ENCODE measurements at regions not wholly inside any gene's neighbourhood (a gene's known extent, or its start where the extent isn't known, plus 50 kb on each side); places are given as distances from the start of the nearest gene placed in this dataset.

DNA sequence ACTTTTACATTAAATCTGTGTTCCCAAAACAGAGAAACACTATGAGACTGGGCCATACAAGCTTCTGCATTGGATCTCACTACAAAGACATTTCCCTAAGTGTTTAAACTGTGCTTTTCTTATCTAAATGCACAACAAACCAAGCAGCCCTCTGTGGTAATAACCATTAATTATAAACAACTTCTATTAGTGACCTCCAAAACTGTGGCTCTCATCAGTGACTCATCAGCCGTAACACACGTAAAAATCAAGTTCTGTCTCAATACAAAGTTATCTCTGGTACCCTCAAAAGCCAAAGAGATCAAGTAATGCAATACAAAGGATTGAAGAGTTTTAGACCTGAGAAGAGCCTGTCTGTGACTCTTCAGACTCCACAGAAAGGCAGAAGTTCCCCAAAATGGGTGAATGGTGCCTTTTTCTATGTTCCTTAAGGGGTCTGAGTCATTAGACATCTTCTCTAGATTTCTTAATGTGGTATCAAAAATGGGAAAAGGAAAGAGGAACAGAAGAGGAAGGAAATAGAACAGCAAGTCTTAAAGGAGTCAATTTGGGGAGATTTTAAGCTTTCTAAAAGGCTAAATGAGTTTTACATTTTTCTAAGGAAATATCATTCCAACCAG is 189.8 kb upstream of the PPP1R2C start:
- TF ChIP-seq RAD21 (IDR thresholded peaks at IDR 0.05), result no peak
- TF ChIP-seq, protein P1, sequence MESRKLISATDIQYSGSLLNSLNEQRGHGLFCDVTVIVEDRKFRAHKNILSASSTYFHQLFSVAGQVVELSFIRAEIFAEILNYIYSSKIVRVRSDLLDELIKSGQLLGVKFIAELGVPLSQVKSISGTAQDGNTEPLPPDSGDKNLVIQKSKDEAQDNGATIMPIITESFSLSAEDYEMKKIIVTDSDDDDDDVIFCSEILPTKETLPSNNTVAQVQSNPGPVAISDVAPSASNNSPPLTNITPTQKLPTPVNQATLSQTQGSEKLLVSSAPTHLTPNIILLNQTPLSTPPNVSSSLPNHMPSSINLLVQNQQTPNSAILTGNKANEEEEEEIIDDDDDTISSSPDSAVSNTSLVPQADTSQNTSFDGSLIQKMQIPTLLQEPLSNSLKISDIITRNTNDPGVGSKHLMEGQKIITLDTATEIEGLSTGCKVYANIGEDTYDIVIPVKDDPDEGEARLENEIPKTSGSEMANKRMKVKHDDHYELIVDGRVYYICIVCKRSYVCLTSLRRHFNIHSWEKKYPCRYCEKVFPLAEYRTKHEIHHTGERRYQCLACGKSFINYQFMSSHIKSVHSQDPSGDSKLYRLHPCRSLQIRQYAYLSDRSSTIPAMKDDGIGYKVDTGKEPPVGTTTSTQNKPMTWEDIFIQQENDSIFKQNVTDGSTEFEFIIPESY (IDR thresholded peaks at IDR 0.05), result no peak
- TF ChIP-seq, protein P2, sequence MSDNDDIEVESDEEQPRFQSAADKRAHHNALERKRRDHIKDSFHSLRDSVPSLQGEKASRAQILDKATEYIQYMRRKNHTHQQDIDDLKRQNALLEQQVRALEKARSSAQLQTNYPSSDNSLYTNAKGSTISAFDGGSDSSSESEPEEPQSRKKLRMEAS (IDR thresholded peaks at IDR 0.05), result no peak
- no peak for TF ChIP-seq GABPA (IDR thresholded peaks at IDR 0.05 in 1 of 2, conservative IDR thresholded peaks at IDR 0.05 in 1 of 2)
- no peak for TF ChIP-seq YY1 (IDR thresholded peaks at IDR 0.05)
- TF ChIP-seq, protein P3, sequence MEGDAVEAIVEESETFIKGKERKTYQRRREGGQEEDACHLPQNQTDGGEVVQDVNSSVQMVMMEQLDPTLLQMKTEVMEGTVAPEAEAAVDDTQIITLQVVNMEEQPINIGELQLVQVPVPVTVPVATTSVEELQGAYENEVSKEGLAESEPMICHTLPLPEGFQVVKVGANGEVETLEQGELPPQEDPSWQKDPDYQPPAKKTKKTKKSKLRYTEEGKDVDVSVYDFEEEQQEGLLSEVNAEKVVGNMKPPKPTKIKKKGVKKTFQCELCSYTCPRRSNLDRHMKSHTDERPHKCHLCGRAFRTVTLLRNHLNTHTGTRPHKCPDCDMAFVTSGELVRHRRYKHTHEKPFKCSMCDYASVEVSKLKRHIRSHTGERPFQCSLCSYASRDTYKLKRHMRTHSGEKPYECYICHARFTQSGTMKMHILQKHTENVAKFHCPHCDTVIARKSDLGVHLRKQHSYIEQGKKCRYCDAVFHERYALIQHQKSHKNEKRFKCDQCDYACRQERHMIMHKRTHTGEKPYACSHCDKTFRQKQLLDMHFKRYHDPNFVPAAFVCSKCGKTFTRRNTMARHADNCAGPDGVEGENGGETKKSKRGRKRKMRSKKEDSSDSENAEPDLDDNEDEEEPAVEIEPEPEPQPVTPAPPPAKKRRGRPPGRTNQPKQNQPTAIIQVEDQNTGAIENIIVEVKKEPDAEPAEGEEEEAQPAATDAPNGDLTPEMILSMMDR (IDR thresholded peaks at IDR 0.05; ENCODE audit: low read depth, low read length, missing input control), result no peak
- TF ChIP-seq RXRA (IDR thresholded peaks at IDR 0.05), result no peak
- TF ChIP-seq JUND (IDR thresholded peaks at IDR 0.05), result no peak
- TF ChIP-seq FOXA1 (IDR thresholded peaks at IDR 0.05), result no peak
- TF ChIP-seq TAF1 (conservative IDR thresholded peaks at IDR 0.05), result no peak
- 79% methylated on average over 2 of the region's 2 CpGs for WGBS

DNA sequence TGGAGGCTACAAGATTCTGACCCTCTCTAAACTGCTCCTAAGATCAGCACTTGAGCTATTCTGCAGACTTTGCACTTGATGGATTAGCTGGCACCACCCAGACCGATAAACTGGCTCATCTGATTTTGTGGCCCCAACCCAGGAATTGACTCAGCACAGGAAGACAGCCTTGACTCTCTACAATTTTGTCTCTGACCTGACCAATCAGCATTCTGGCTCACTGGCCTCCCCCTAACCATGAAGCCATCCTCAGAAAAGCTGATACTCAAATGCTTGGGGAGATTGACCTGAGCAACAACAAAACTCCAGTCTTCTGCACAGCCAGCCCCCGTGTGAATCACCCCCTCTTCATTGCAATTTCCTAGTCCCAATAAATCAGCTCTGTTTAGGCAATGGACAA is 195.4 kb upstream of the PPP1R2C start:
- H3K9me3 ChIP-seq (ENCODE audit: control insufficient read depth in 4 of 4, low read length in 3 of 4), result no peaks in the 10 kb centered on the region
- no peak overlapping the region for H3K27ac ChIP-seq (ENCODE audit: low read depth in 1 of 2, low read length in 2 of 2)
- H3K27me3 ChIP-seq (ENCODE audit: control insufficient read depth in 4 of 4, insufficient read depth in 4 of 4, low read length in 3 of 4), result no peaks in the 10 kb centered on the region
- no peak overlapping the region for H3K4me3 ChIP-seq (ENCODE audit: low read depth in 1 of 3, low read length in 3 of 3)
- no peaks in the 10 kb centered on the region for H3K36me3 ChIP-seq (ENCODE audit: control insufficient read depth in 4 of 4, insufficient read depth in 3 of 4, low read depth in 1 of 4, low read length in 3 of 4)
- no peaks in the 10 kb centered on the region for H3K4me1 ChIP-seq (ENCODE audit: control insufficient read depth in 4 of 4, insufficient read depth in 4 of 4, low read length in 3 of 4)
- H3K9ac ChIP-seq (ENCODE audit: low read depth in 1 of 2, low read length in 2 of 2), result no peak overlapping the region
- no peak for DNase-seq (ENCODE audit: low spot score)
- 73% methylated on average over 2 of the region's 2 CpGs for WGBS
- no peak for TF ChIP-seq RXRA (IDR thresholded peaks at IDR 0.05)
- no peak for TF ChIP-seq TAF1 (conservative IDR thresholded peaks at IDR 0.05)
- no peak for TF ChIP-seq YY1 (IDR thresholded peaks at IDR 0.05)
- TF ChIP-seq FOXA2 (IDR thresholded peaks at IDR 0.05), result no peak
- no peak for TF ChIP-seq EGR1 (IDR thresholded peaks at IDR 0.05; ENCODE audit: low read depth in 2 of 2)
- no peak for TF ChIP-seq NR2F2 (IDR thresholded peaks at IDR 0.05)
- no peak for TF ChIP-seq JUND (IDR thresholded peaks at IDR 0.05)
- TF ChIP-seq HNF4A (conservative IDR thresholded peaks at IDR 0.05), result no peak
- no peak for TF ChIP-seq GABPA (IDR thresholded peaks at IDR 0.05 in 1 of 2, conservative IDR thresholded peaks at IDR 0.05 in 1 of 2)
- TF ChIP-seq, protein P4, sequence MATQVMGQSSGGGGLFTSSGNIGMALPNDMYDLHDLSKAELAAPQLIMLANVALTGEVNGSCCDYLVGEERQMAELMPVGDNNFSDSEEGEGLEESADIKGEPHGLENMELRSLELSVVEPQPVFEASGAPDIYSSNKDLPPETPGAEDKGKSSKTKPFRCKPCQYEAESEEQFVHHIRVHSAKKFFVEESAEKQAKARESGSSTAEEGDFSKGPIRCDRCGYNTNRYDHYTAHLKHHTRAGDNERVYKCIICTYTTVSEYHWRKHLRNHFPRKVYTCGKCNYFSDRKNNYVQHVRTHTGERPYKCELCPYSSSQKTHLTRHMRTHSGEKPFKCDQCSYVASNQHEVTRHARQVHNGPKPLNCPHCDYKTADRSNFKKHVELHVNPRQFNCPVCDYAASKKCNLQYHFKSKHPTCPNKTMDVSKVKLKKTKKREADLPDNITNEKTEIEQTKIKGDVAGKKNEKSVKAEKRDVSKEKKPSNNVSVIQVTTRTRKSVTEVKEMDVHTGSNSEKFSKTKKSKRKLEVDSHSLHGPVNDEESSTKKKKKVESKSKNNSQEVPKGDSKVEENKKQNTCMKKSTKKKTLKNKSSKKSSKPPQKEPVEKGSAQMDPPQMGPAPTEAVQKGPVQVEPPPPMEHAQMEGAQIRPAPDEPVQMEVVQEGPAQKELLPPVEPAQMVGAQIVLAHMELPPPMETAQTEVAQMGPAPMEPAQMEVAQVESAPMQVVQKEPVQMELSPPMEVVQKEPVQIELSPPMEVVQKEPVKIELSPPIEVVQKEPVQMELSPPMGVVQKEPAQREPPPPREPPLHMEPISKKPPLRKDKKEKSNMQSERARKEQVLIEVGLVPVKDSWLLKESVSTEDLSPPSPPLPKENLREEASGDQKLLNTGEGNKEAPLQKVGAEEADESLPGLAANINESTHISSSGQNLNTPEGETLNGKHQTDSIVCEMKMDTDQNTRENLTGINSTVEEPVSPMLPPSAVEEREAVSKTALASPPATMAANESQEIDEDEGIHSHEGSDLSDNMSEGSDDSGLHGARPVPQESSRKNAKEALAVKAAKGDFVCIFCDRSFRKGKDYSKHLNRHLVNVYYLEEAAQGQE (IDR thresholded peaks at IDR 0.05), result no peak
- TF ChIP-seq, protein P2 (IDR thresholded peaks at IDR 0.05), result no peak
- no peak for TF ChIP-seq SP1 (IDR thresholded peaks at IDR 0.05)
- no peak for TF ChIP-seq RAD21 (IDR thresholded peaks at IDR 0.05)
- TF ChIP-seq FOXA1 (IDR thresholded peaks at IDR 0.05), result no peak
- TF ChIP-seq, protein P5, sequence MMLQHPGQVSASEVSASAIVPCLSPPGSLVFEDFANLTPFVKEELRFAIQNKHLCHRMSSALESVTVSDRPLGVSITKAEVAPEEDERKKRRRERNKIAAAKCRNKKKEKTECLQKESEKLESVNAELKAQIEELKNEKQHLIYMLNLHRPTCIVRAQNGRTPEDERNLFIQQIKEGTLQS (IDR thresholded peaks at IDR 0.05), result no peak
- TF ChIP-seq, protein P1 (IDR thresholded peaks at IDR 0.05), result no peak
- TF ChIP-seq, protein P3 (IDR thresholded peaks at IDR 0.05; ENCODE audit: low read depth, low read length, missing input control), result no peak
- no peak for TF ChIP-seq HNF4G (IDR thresholded peaks at IDR 0.05)

More for the DNA sequence above, 189.8 kb upstream of the PPP1R2C start:
- DNase-seq (ENCODE audit: low spot score), result no peak
- H3K9ac ChIP-seq (ENCODE audit: low read depth in 1 of 2, low read length in 2 of 2), result no peak overlapping the region
- no peaks in the 10 kb centered on the region for H3K36me3 ChIP-seq (ENCODE audit: control insufficient read depth in 4 of 4, insufficient read depth in 3 of 4, low read depth in 1 of 4, low read length in 3 of 4)
- no peaks in the 10 kb centered on the region for H3K4me1 ChIP-seq (ENCODE audit: control insufficient read depth in 4 of 4, insufficient read depth in 4 of 4, low read length in 3 of 4)
- H3K4me3 ChIP-seq (ENCODE audit: low read depth in 1 of 3, low read length in 3 of 3), result no peak overlapping the region
- H3K27ac ChIP-seq (ENCODE audit: low read depth in 1 of 2, low read length in 2 of 2), result no peak overlapping the region
- H3K9me3 ChIP-seq (ENCODE audit: control insufficient read depth in 4 of 4, low read length in 3 of 4), result no peaks in the 10 kb centered on the region
- H3K27me3 ChIP-seq (ENCODE audit: control insufficient read depth in 4 of 4, insufficient read depth in 4 of 4, low read length in 3 of 4), result no peaks in the 10 kb centered on the region

All from liver (tissue), 8 donors.